Left renal pelvis (tissue), 4 donors: ENCODE measurements at regions not wholly inside any gene's neighbourhood (a gene's known extent, or its start where the extent isn't known, plus 50 kb on each side); places are given as distances from the start of the nearest gene placed in this dataset.

ENCODE experiments used
- DNase-seq, 4 donors: peaks; one replicate each; pipeline ENCODE4 v3.0.0-alpha.2; 2013; ENCODE audit warnings: low read depth in 4 of 4, low spot score in 3 of 4

DNA sequence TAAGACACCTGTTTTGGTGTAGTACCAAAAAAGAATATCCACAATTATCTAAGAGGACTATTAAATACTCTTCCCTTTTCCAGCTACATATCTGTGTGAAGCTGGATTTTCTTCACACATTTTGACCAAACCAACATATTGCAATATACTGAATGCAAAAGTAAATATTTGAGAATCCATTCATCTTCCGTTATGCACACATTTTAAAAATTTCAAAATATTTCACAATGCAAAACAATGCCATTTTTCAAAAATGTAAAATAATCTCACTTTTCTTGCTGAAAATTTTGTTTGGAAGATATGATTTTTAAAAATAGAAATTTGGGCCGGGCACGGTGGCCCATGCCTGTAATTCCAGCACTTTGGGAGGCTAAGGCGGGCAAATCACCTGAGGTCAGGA lies 133.9 kb upstream of the FUT8 start:
- no peak for DNase-seq

DNA sequence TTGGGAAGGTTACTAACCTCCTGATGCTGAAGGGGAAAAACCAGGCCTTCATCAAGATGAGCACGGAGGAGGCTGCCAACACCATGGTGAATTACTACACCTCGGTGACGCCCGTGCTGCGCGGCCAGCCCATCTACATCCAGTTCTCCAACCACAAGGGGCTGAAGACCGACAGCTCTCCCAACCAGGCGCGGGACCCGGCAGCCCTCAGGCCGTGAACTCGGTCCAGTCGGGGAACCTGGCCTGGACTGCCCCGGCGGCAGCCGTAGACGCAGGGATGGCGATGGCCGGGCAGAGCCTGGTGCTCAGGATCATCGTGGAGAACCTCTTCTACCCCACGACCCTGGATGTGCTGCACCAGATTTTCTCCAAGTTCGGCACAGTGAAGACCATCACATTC lies 133.0 kb upstream of the FUT8 start:
- DNase-seq = no peak

DNA sequence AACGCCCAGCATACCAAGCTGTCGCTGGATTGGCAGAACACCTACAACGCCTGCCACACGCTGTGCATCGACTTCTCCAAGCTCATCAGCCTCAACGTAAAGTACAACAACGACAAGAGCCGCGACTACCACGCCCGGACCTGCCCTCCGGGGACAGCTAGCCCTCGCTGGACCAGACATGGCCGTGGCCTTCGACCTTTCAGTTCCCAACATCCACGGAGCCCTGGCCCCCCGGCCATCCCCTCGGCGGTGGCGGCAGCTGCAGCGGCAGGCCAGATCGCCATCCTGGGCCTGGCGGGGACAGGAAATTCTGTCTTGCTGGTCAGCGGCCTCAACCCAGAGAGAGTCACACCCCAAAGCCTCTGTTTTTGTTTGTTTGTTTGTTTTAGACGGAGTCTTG lies 132.6 kb upstream of the FUT8 start:
- no peak for DNase-seq

GRCh38 chr14:65280653-65281052 lies 131.9 kb upstream of the FUT8 start:
- no peak for DNase-seq

GRCh38 chr14:65281991-65282895 lies 130.3 kb upstream of the FUT8 start:
- no peak for DNase-seq

GRCh38 chr14:65282896-65283253 lies 129.7 kb upstream of the FUT8 start:
- DNase-seq = no peak

DNA sequence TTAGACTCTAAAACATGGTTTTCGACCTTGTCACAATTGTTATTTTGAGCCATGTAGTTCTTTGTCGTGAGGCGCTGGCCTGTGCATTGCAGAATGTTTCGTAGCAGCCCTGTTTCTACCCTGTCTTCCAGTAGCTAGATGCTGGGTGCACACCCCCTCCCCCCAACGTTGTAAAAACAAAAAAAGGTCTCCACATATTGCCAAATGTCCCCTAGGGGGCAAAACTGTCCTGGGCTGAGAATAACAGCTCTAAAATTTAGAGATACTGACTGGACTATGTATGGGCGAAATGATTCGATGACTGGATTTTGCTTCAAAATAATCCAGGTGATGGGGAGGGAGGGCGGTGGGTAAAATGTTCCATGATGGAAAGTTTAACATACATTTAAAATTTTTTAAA lies 126.1 kb upstream of the FUT8 start:
- no peak for DNase-seq

DNA sequence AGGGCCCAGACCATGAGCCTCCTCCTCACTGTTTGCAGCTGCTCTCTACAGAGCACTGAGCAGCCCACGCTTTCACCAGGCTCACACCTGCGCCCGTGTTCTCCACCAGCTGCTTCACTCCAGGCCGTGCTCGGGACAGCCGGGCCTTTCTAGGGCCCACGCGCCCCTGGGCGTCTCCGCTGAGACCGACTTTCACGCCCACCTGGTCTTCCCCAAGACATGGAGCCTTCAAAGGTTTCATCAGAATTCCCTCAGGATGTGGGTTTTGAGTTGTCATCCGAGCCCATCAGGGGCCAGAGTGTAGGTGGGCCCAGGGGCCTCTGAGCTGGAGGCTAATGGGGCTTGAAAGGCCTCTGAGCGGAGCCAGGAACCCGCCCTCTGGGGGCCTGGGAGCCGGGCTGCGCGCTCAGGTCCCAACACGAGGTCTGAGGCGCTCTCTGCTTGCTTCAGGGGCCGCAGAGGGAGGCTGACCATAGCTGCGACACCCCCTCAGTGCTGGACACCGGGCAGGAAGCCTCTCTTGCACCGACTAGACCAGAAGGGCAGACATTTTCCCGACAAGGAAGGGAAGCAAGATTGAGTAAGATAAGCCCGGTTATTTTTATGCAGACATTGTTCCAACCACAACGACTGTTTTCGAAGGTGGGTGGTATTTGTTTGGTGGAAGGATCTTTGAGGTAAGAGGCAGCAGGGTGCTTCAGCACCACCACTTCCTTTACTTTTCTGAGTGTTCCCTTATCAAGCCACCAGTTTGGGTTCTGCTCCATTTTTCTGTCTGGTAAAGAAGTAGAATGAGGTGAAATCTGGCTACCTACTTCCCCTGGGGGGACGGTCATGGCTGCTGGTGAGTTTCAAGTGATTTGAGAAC lies 125.0 kb upstream of the FUT8 start:
- DNase-seq = no peak

- no peak for DNase-seq
Measured at GRCh38 chr14:65290830-65291229, 121.7 kb upstream of the FUT8 start.

DNA sequence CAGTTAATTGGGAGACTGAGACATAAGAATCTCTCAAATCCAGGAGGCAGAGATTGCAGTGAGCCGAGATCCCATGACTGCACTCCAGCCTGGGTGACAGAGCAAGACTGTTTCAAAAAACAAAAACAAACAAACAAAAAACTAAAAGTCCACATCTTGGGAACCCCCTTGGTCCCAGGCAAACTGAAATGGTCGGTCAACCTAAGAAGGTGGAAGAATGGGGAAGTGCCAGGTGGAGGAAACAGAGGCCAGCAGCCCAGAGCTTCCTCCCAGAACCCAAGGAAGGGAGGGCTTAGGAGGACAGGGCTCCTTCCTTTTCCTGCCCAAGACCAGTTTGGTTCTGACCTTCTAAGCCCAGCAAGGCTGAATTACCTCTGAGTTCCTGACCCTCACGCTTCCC lies 121.0 kb upstream of the FUT8 start:
- no peak for DNase-seq

DNA sequence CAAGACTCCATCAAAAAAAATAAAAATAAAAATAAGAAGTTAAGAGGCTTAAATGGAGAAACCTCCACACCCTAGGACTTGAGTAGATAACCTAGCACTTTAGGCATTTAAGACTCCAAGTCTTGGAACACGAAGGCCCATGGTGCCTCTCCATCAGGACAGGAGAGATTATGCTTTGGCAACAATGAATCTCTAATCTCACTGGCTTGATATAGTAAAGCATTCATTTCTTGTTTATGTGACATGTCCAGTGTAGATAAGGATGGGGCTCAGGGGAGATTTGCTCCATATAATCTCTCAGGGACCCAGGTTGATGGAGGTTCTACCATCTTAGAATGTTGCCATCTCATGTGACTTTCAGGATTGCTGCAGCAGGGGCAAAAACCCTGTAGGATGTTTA lies 117.7 kb upstream of the FUT8 start:
- DNase-seq = no peak

GRCh38 chr14:65296402-65296801 lies 116.1 kb upstream of the FUT8 start:
- no peak for DNase-seq

DNA sequence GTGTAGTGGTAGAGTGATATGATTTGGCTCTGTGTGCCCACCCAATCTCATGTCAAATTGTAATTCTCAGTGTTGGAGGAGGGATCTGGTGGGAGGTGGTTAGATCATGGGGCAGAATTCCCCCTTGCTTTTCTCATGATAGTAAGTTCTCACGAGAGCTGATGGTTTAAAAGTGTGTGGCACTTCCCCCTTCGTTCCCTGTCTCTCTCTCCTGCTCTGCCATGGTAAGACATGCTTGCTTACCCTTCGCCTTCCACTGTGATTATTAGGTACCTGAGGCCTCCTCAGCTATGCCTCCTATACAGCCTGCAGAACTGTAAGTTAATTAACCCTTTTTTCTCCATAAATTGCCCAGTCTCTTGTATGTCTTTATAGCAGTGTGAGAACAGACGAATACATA lies 115.7 kb upstream of the FUT8 start:
- DNase-seq = no peak

GRCh38 chr14:65297744-65298143 lies 114.8 kb upstream of the FUT8 start:
- DNase-seq = no peak

DNA sequence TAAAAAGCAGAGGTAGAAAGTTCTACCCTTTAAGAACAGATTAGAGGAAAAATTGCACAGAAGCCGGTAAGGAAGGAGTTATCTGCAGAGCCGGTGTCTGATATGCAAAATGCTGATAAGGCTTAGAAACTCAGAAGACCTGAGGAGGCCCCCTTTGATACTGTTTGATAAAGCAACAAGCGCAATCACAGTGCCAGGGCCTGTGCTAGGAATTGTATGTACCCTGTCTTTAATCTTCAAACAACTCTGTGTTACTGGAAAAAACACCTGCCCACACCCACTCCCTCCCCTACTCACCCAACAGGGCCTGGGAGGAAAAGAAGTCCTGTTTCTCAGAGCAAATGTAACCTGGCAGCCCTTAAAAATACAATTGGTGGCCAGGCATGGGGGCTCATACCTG lies 112.7 kb upstream of the FUT8 start:
- DNase-seq = no peak

GRCh38 chr14:65301862-65302539 lies 110.5 kb upstream of the FUT8 start:
- DNase-seq = no peak

DNA sequence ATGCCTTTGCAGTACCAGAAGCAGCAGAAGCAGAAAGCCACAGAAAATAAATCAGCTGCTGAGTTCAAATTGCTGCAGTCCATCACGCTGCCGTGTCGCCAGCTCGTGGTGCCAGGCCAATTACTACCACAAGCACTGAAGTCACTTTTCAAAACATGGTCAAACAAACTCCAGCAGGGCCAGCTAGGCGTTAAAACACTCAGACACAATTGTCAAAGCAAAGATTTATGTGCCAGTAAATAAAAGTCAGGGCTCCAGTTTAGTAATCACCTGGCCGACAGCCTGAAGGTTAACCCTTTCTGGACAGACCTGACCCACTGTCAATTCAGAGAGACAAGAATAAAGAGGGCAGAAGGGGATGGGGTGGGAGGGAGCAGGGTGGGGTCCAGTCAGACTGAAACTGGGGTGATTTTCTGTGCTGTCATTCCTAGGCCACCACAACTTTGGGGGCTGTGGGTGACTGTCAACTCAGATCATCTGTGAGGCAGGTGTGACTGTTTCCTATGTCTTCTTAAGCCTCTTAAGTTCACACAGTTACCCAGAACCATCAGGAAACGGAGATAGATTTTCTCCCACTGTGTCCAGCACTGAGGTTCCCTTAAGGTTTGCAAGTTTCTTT lies 109.8 kb upstream of the FUT8 start:
- no peak for DNase-seq

GRCh38 chr14:65303190-65303898 lies 109.2 kb upstream of the FUT8 start:
- no peak for DNase-seq

DNA sequence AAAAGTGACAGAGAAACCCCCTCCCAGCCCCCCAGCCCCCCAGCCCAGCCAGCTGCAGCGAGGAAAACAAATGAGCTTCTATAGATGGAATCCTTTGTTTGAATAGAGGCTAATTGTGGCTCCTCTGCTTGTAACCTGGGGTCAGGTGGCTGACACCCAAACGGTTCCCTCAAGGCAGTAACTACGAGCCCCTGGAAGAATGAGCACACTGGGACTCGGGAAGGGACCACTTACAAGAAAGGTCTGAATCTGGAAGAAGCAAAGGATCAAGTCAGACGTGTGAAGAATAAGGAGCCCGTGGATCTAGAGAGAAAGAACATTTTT lies 108.7 kb upstream of the FUT8 start:
- DNase-seq = no peak

- no peak for DNase-seq
Measured at GRCh38 chr14:65304239-65304638, 108.3 kb upstream of the FUT8 start.
